SIG-M5 treated with dmso at 0.1 percent for 504 hours (cell line): ENCODE measurements at regions not wholly inside any gene's neighbourhood (a gene's known extent, or its start where the extent isn't known, plus 50 kb on each side); places are given as distances from the start of the nearest gene placed in this dataset.

Experiments
- DNase-seq: peaks from one replicate; lab custom pipeline; 2025; ENCODE audit not compliant: unreplicated experiment; lab: John Stamatoyannopoulos, UW

GRCh38 chr4:89665662-89666061 lies 171.3 kb downstream of the SNCA start:
- DNase-seq = no peak

GRCh38 chr4:89664521-89664920 lies 172.4 kb downstream of the SNCA start:
- DNase-seq = no peak

GRCh38 chr4:89661173-89661899 lies 175.6 kb downstream of the SNCA start:
- DNase-seq = no peak

- no peak for DNase-seq
Observed at GRCh38 chr4:89660444-89661172, 176.4 kb downstream of the SNCA start.

GRCh38 chr4:89658701-89659024 lies 178.3 kb downstream of the SNCA start:
- DNase-seq = no peak

GRCh38 chr4:89657931-89658700 lies 178.8 kb downstream of the SNCA start:
- DNase-seq = no peak

- no peak for DNase-seq
Observed at GRCh38 chr4:89653012-89653411, 183.9 kb downstream of the SNCA start.

- DNase-seq = no peak
Observed at GRCh38 chr4:89645482-89645881, 191.5 kb downstream of the SNCA start.

- DNase-seq = no peak
Observed at GRCh38 chr4:89641367-89641687, 195.6 kb downstream of the SNCA start.

- peak; percentile 7 for DNase-seq
Observed at GRCh38 chr4:89640620-89641366, 196.2 kb downstream of the SNCA start.

- no peak for DNase-seq
Observed at GRCh38 chr4:89639395-89639794, 197.6 kb downstream of the SNCA start.

- DNase-seq = no peak
Observed at GRCh38 chr4:89625599-89626293, 211.2 kb downstream of the SNCA start.

- no peak for DNase-seq
Observed at GRCh38 chr4:89619206-89619962, 217.6 kb downstream of the SNCA start.

GRCh38 chr4:89618151-89618550 lies 218.8 kb downstream of the SNCA start:
- no peak for DNase-seq

- DNase-seq = no peak
Observed at GRCh38 chr4:89617317-89617716, 219.6 kb downstream of the SNCA start.

- no peak for DNase-seq
Observed at GRCh38 chr4:89616382-89616781, 220.6 kb downstream of the SNCA start.

GRCh38 chr4:89615051-89615450 lies 221.9 kb downstream of the SNCA start:
- no peak for DNase-seq

GRCh38 chr4:89614155-89614554 lies 222.8 kb downstream of the SNCA start:
- no peak for DNase-seq

GRCh38 chr4:89610236-89610635 lies 226.7 kb downstream of the SNCA start:
- no peak for DNase-seq

- DNase-seq = no peak
Observed at GRCh38 chr4:89609756-89610155, 227.2 kb downstream of the SNCA start.
